ENCODE measurements at regions not wholly inside any gene's neighbourhood (a gene's known extent, or its start where the extent isn't known, plus 50 kb on each side); places are given as distances from the start of the nearest gene placed in this dataset.

DNA sequence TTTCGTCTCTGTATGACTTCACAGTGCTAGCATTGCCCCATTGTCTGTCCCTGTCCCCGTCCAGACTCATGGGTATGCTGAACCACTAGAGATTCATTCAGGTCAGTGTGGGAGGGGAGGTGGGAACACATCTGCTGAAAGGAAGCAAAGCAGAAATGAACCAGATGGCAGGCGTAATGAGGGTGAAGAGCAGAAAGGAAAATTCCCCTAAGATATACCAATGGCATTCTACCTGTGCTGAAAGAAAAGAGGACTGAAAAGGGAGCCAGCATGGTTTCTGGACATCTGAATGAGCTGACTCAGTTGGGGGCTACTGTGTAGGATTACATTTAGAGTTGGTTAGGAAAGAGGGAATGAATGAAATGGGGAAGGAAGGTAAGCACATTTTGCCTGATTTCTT is 678.7 kb downstream of the MAT2B start (continued):
- TF ChIP-seq, protein P1, sequence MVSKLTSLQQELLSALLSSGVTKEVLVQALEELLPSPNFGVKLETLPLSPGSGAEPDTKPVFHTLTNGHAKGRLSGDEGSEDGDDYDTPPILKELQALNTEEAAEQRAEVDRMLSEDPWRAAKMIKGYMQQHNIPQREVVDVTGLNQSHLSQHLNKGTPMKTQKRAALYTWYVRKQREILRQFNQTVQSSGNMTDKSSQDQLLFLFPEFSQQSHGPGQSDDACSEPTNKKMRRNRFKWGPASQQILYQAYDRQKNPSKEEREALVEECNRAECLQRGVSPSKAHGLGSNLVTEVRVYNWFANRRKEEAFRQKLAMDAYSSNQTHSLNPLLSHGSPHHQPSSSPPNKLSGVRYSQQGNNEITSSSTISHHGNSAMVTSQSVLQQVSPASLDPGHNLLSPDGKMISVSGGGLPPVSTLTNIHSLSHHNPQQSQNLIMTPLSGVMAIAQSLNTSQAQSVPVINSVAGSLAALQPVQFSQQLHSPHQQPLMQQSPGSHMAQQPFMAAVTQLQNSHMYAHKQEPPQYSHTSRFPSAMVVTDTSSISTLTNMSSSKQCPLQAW (CRISPR knock-in tag; IDR thresholded peaks at IDR 0.05) = no peak
- TF ChIP-seq, protein P2, sequence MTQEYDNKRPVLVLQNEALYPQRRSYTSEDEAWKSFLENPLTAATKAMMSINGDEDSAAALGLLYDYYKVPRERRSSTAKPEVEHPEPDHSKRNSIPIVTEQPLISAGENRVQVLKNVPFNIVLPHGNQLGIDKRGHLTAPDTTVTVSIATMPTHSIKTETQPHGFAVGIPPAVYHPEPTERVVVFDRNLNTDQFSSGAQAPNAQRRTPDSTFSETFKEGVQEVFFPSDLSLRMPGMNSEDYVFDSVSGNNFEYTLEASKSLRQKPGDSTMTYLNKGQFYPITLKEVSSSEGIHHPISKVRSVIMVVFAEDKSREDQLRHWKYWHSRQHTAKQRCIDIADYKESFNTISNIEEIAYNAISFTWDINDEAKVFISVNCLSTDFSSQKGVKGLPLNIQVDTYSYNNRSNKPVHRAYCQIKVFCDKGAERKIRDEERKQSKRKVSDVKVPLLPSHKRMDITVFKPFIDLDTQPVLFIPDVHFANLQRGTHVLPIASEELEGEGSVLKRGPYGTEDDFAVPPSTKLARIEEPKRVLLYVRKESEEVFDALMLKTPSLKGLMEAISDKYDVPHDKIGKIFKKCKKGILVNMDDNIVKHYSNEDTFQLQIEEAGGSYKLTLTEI (CRISPR knock-in tag; conservative IDR thresholded peaks at IDR 0.05) = no peak
- TF ChIP-seq GFI1 (CRISPR knock-in tag; IDR thresholded peaks at IDR 0.05; ENCODE audit: borderline replicate concordance) (no peak), SUZ12 (IDR thresholded peaks at IDR 0.05; ENCODE audit: low read depth, low read length) (no peak)

DNA sequence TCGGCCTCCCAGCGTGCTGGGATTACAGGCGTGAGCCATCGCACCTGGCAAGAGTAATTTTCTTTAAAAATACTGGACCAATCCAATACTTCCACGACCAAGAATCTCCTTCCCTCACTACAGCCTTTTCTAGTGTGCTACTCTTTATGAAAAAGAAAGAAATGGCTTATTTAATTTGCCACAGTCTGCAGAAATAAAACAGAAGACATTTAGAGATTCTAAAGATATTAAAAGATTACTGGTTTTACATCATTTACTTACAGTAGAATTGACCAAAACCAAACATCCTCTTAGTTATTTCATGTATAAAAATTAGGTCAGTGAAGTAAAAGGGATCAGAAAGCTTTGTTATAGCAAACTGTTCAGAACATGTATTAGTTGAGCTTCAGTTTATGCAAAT is 679.6 kb downstream of the MAT2B start:
- no peak for FAIRE-seq
- ATAC-seq = no peak
- no peaks in the 10 kb centered on the region for H3K79me2 ChIP-seq (ENCODE audit: insufficient read depth, low read length)
- in situ Hi-C loops (cut with HindIII; ENCODE audit: extremely low pct_ligation_motif_present, low pct_unique_long_range_greater_than_20kb) (no loop called here), intact Hi-C loops (cut with micrococcal nuclease; ENCODE audit: unreplicated experiment) (no loop called here)
- no peak overlapping the region for H2AFZ ChIP-seq (ENCODE audit: low read length)
- ChIA-PET POLR2A (no interaction called here), CTCF (ENCODE audit: low intra/inter-chr PET ratio, low total read pairs) (no interaction called here)
- H3K4me3 ChIP-seq (replicated peaks in 1 of 3; ENCODE audit: insufficient read depth in 1 of 3, low read depth in 2 of 3, low read length in 3 of 3) = no peak overlapping the region
- no peaks in the 10 kb centered on the region for H4K20me1 ChIP-seq (ENCODE audit: insufficient read depth, low read length)
- no peaks in the 10 kb centered on the region for H3K4me1 ChIP-seq (ENCODE audit: insufficient read depth, low read length)
- no peaks in the 10 kb centered on the region for H3K27me3 ChIP-seq (ENCODE audit: control insufficient read depth in 1 of 2, insufficient read depth in 2 of 2, low read length in 2 of 2)
- no peak overlapping the region for H3K27ac ChIP-seq (ENCODE audit: extremely low read length, insufficient read depth, low read length)
- H3K9me3 ChIP-seq (ENCODE audit: low read length) = peaks cover 13% of the 10 kb centered on the region
- no peak overlapping the region for H3K9ac ChIP-seq (ENCODE audit: insufficient read depth, low read depth, low read length)
- no TSS peak for BruUV-seq (replicated peaks)
- H3K36me3 ChIP-seq (replicated peaks in 1 of 2; ENCODE audit: control insufficient read depth in 1 of 2, insufficient read depth in 2 of 2, low read length in 2 of 2) = no peaks in the 10 kb centered on the region
- TF ChIP-seq ZFP36L2 (CRISPR knock-in tag; IDR thresholded peaks at IDR 0.05) (no peak), CC2D1A (CRISPR knock-in tag; IDR thresholded peaks at IDR 0.05) (no peak), STAT5B (CRISPR knock-in tag; IDR thresholded peaks at IDR 0.05) (no peak), ZNF138 (CRISPR knock-in tag; IDR thresholded peaks at IDR 0.05; ENCODE audit: low read depth) (no peak), RFXANK (CRISPR knock-in tag; IDR thresholded peaks at IDR 0.05) (no peak)
- TF ChIP-seq, protein P3, sequence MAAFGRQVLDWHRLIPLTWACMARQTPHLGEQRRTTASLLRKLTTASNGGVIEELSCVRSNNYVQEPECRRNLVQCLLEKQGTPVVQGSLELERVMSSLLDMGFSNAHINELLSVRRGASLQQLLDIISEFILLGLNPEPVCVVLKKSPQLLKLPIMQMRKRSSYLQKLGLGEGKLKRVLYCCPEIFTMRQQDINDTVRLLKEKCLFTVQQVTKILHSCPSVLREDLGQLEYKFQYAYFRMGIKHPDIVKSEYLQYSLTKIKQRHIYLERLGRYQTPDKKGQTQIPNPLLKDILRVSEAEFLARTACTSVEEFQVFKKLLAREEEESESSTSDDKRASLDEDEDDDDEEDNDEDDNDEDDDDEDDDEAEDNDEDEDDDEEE (CRISPR knock-in tag; IDR thresholded peaks at IDR 0.05) = no peak
- TF ChIP-seq, protein P4, sequence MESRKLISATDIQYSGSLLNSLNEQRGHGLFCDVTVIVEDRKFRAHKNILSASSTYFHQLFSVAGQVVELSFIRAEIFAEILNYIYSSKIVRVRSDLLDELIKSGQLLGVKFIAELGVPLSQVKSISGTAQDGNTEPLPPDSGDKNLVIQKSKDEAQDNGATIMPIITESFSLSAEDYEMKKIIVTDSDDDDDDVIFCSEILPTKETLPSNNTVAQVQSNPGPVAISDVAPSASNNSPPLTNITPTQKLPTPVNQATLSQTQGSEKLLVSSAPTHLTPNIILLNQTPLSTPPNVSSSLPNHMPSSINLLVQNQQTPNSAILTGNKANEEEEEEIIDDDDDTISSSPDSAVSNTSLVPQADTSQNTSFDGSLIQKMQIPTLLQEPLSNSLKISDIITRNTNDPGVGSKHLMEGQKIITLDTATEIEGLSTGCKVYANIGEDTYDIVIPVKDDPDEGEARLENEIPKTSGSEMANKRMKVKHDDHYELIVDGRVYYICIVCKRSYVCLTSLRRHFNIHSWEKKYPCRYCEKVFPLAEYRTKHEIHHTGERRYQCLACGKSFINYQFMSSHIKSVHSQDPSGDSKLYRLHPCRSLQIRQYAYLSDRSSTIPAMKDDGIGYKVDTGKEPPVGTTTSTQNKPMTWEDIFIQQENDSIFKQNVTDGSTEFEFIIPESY (CRISPR knock-in tag; IDR thresholded peaks at IDR 0.05) = no peak
- H3K4me2 ChIP-seq (ENCODE audit: low read depth, low read length) = no peak overlapping the region
- DNase-seq (ENCODE audit: low spot score) = no peak
- 40% methylated on average over 5 of the region's 5 CpGs for WGBS (ENCODE audit: low lambda C conversion rate)
